Liver (tissue), 8 donors: ENCODE measurements at regions not wholly inside any gene's neighbourhood (a gene's known extent, or its start where the extent isn't known, plus 50 kb on each side); places are given as distances from the start of the nearest gene placed in this dataset.

Experiments used
- DNase-seq: peaks from one replicate; pipeline ENCODE4 v3.0.0-alpha.2; 2017; ENCODE audit warnings: low spot score
- H3K27ac ChIP-seq, 2 donors: one replicate each; pipeline ENCODE4 v1.7.0; 2013; ENCODE audit warnings: inconsistent platforms in 2 of 2, low read length in 2 of 2, control low read depth in 1 of 2, low read depth in 1 of 2, mild to moderate bottlenecking in 1 of 2
- H3K27me3 ChIP-seq, 4 donors: one replicate each; pipeline versions ENCODE4 v1.6.1 to v1.7.0; 2013; ENCODE audit warnings: low read length in 3 of 4, inconsistent platforms in 1 of 4, mild to moderate bottlenecking in 1 of 4, moderate library complexity in 1 of 4; ENCODE audit not compliant: control insufficient read depth in 4 of 4, insufficient read depth in 4 of 4
- H3K36me3 ChIP-seq, 4 donors: one replicate each; pipeline versions ENCODE4 v1.6.1 to v1.7.0; 2013; ENCODE audit warnings: low read length in 3 of 4, mild to moderate bottlenecking in 3 of 4, low read depth in 1 of 4, moderate library complexity in 1 of 4; ENCODE audit not compliant: control insufficient read depth in 4 of 4, insufficient read depth in 3 of 4
- H3K4me1 ChIP-seq, 4 donors: one replicate each; pipeline versions ENCODE4 v1.6.1 to v1.7.0; 2013; ENCODE audit warnings: low read length in 3 of 4, mild to moderate bottlenecking in 3 of 4, moderate library complexity in 1 of 4; ENCODE audit not compliant: control insufficient read depth in 4 of 4, insufficient read depth in 4 of 4
- H3K4me3 ChIP-seq, 3 donors: one replicate each; pipeline versions ENCODE4 v1.6.1 to v1.7.0; 2013; ENCODE audit warnings: low read length in 3 of 3, control low read depth in 1 of 3, low read depth in 1 of 3, mild to moderate bottlenecking in 1 of 3
- H3K9ac ChIP-seq, 2 donors: one replicate each; pipeline ENCODE4 v1.7.0; 2013; ENCODE audit warnings: low read length in 2 of 2, mild to moderate bottlenecking in 2 of 2, moderate library complexity in 2 of 2, control low read depth in 1 of 2, low read depth in 1 of 2
- H3K9me3 ChIP-seq, 4 donors: one replicate each; pipeline versions ENCODE4 v1.6.1 to v1.7.0; 2013; ENCODE audit warnings: low read length in 3 of 4; ENCODE audit not compliant: control insufficient read depth in 4 of 4
- ATF3 ChIP-seq: IDR thresholded peaks from 2 replicates; pipeline ENCODE4 v1.6.1; 2016; ENCODE audit warnings: antibody characterized with exemption
- CTCF ChIP-seq: fragments of 150-350 bp; IDR thresholded peaks from 2 replicates; pipeline ENCODE4 v1.5.1; 2017; ENCODE audit warnings: improper control_type of control experiment, low read depth, low read length; ENCODE audit not compliant: missing input control
- EGR1 ChIP-seq, 2 donors: IDR thresholded peaks; 2 replicates each; pipeline ENCODE4 v1.6.1; 2016 to 2018; ENCODE audit warnings: antibody characterized with exemption in 2 of 2, low read depth in 2 of 2
- FOXA1 ChIP-seq: IDR thresholded peaks from 2 replicates; pipeline ENCODE4 v1.6.1; 2016; ENCODE audit warnings: antibody characterized with exemption
- FOXA2 ChIP-seq: IDR thresholded peaks from 2 replicates; pipeline ENCODE4 v1.6.1; 2016; ENCODE audit warnings: antibody characterized with exemption
- HNF4A ChIP-seq, 2 donors: conservative IDR thresholded peaks; 2 replicates each; pipeline ENCODE4 v1.6.1; 2016; ENCODE audit warnings: antibody characterized with exemption in 2 of 2, mild to moderate bottlenecking in 2 of 2
- JUND ChIP-seq, 2 donors: IDR thresholded peaks; 2 replicates each; pipeline ENCODE4 v1.6.1; 2016; ENCODE audit warnings: antibody characterized with exemption in 2 of 2
- MAX ChIP-seq: IDR thresholded peaks from 2 replicates; pipeline ENCODE4 v1.6.1; 2016; ENCODE audit warnings: antibody characterized with exemption
- NR2F2 ChIP-seq: IDR thresholded peaks from 2 replicates; pipeline ENCODE4 v1.6.1; 2016; ENCODE audit warnings: antibody characterized with exemption
- RAD21 ChIP-seq, 2 donors: IDR thresholded peaks; 2 replicates each; pipeline ENCODE4 v1.6.1; 2016; ENCODE audit warnings: antibody characterized with exemption in 2 of 2, mild to moderate bottlenecking in 2 of 2
- REST ChIP-seq: IDR thresholded peaks from 2 replicates; pipeline ENCODE4 v1.6.1; 2016; ENCODE audit warnings: antibody characterized with exemption, mild to moderate bottlenecking
- RXRA ChIP-seq, 2 donors: IDR thresholded peaks; 2 replicates each; pipeline ENCODE4 v1.6.1; 2017 to 2018; ENCODE audit warnings: antibody characterized with exemption in 2 of 2, mild to moderate bottlenecking in 1 of 2
- SP1 ChIP-seq: IDR thresholded peaks from 2 replicates; pipeline ENCODE4 v1.6.1; 2018; ENCODE audit warnings: antibody characterized with exemption, mild to moderate bottlenecking
- TAF1 ChIP-seq: conservative IDR thresholded peaks from 2 replicates; pipeline ENCODE4 v1.6.1; 2016; ENCODE audit warnings: antibody characterized with exemption, mild to moderate bottlenecking
- YY1 ChIP-seq: IDR thresholded peaks from 2 replicates; pipeline ENCODE4 v1.6.1; 2016; ENCODE audit warnings: antibody characterized with exemption, mild to moderate bottlenecking
- ZBTB33 ChIP-seq: IDR thresholded peaks from 2 replicates; pipeline ENCODE4 v1.6.1; 2016; ENCODE audit warnings: antibody characterized with exemption
- WGBS: extraction: QIAGEN DNeasy Blood & Tissue Kit; methylation state at CpG from one replicate; pipeline ENCODE4 v1.1.7; 2013; 5-methylcytosine and 5-hydroxymethylcytosine counted together
- donor health status: healthy.
- donor health status: healthy.
- donor health status: healthy.
- donor health status: healthy.
- donor health status: healthy.

GRCh38 chr19:30608471-30608870, 236.3 kb downstream of the ZNF536 start:
- Histone ChIP-seq H3K9me3 (no peaks in the 10 kb centered on the region), H3K9ac (no peak overlapping the region), H3K4me3 (no peak overlapping the region), H3K36me3 (no peaks in the 10 kb centered on the region), H3K27me3 (peaks cover 0 to 2% (median 0%) of the 10 kb centered on the region in 4 donors), H3K27ac (no peak overlapping the region), H3K4me1 (no peaks in the 10 kb centered on the region)
- no peak for DNase-seq
- 80% methylated on average over 1 of the region's 1 CpG for WGBS
- TF ChIP-seq FOXA2: no peak
- TF ChIP-seq MAX: no peak
- no peak for TF ChIP-seq JUND (IDR thresholded peaks at IDR 0.05)
- TF ChIP-seq HNF4A (conservative IDR thresholded peaks at IDR 0.05): no peak
- TF ChIP-seq SP1: no peak
- TF ChIP-seq EGR1 (IDR thresholded peaks at IDR 0.05; ENCODE audit: low read depth in 2 of 2): no peak
- TF ChIP-seq NR2F2: no peak
- TF ChIP-seq YY1: no peak
- no peak for TF ChIP-seq ATF3
- TF ChIP-seq REST: no peak
- no peak for TF ChIP-seq RAD21 (IDR thresholded peaks at IDR 0.05)
- TF ChIP-seq TAF1: no peak
- TF ChIP-seq CTCF: no peak
- no peak for TF ChIP-seq ZBTB33
- no peak for TF ChIP-seq RXRA (IDR thresholded peaks at IDR 0.05)
- no peak for TF ChIP-seq FOXA1
